ACHN (cell line): ENCODE measurements at regions not wholly inside any gene's neighbourhood (a gene's known extent, or its start where the extent isn't known, plus 50 kb on each side); places are given as distances from the start of the nearest gene placed in this dataset.

Source experiments
- DNase-seq: peaks from one replicate; pipeline ENCODE4 v3.0.0-alpha.2; 2015
- in situ Hi-C: cut with HindIII; loops from 2 replicates; pipeline ENCODE4 v1.10.0; 2017; ENCODE audit warnings: low sequenced_read_pairs, low pct_ligation_motif_present, low pct_unique_long_range_greater_than_20kb

DNA sequence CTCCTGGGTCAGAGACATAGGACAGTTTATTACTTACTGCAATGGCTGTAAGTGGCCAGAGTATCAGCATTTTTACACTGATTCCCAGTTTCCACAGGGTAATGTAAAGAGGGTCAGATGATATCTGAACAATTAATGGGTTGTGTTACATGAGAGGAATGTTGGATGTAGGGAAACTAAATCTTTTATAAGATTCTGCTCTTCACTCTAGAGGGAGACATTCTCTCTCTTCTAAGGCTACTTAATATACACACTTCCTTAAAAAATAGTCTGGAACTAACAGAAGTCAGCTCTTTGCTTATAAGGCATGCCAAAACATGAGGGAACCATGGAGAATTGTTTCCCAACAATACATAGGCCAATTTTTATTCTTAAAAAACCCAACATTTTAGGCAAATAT, 389.8 kb downstream of the ETNK1 start:
- DNase-seq, result no peak
- in situ Hi-C loops, result no loop called here

- in situ Hi-C loops, result no loop called here
- DNase-seq, result no peak
Observed at GRCh38 chr12:23025372-23026016, 400.5 kb downstream of the ETNK1 start.

- DNase-seq, result no peak
- in situ Hi-C loops, result no loop called here
Observed at GRCh38 chr12:23028158-23028802, 403.3 kb downstream of the ETNK1 start.

GRCh38 chr12:23029185-23029584, 404.2 kb downstream of the ETNK1 start:
- in situ Hi-C loops, result no loop called here
- DNase-seq, result no peak

- DNase-seq, result no peak
Observed at GRCh38 chr12:23039834-23040233, 414.9 kb downstream of the ETNK1 start.

GRCh38 chr12:23041774-23042173, 416.8 kb downstream of the ETNK1 start:
- DNase-seq, result no peak
- in situ Hi-C loops, result no loop called here

More at GRCh38 chr12:23039834-23040233, 414.9 kb downstream of the ETNK1 start:
- in situ Hi-C loops, result no loop called here

- in situ Hi-C loops, result no loop called here
- DNase-seq, result no peak
Observed at GRCh38 chr12:23043646-23044045, 418.7 kb downstream of the ETNK1 start.

DNA sequence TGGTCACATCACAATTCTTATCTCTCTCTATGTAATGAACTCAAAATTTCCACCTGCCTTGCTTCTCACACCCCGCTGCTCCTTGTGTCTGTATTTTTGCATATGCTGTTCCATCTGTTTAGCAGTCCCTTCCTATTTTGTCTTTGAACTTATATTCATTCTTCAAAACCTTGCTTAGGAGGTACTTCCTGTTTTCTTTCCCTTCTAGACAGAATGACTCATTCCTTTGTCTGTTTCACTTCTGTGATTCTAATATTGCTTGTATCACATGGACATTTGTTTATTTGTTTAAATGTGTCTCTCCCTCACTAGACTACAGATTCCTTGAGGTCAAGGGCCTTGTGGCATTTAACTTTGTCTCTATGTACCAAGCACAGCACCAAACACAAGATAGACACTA, 424.2 kb downstream of the ETNK1 start:
- no peak for DNase-seq
- in situ Hi-C loops, result no loop called here

DNA sequence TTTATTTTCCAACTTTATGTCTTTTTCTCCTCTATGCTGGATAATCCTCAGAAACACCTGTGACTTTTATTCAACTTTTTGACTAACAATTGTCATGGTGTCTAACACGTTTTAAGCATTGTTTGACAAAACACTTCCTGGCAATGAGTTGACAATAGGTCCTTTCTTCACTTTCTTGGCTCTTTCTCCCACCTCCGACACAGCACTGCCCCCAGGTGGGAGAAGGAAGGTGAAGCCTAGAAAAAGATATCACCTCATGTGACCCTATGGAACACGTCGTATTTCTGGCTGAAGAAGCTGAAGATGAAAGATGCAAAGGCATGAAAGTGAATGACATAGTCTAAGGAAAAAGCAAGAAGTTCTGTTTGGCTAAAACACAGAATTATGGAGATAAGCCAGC, 430.0 kb downstream of the ETNK1 start:
- peak; percentile 47 for DNase-seq

GRCh38 chr12:23057571-23057970, 432.6 kb downstream of the ETNK1 start:
- in situ Hi-C loops, result no loop called here
- DNase-seq, result no peak

More for the DNA sequence above, 430.0 kb downstream of the ETNK1 start:
- in situ Hi-C loops, result no loop called here

GRCh38 chr12:23060161-23060560, 435.2 kb downstream of the ETNK1 start:
- no peak for DNase-seq
- in situ Hi-C loops, result no loop called here

DNA sequence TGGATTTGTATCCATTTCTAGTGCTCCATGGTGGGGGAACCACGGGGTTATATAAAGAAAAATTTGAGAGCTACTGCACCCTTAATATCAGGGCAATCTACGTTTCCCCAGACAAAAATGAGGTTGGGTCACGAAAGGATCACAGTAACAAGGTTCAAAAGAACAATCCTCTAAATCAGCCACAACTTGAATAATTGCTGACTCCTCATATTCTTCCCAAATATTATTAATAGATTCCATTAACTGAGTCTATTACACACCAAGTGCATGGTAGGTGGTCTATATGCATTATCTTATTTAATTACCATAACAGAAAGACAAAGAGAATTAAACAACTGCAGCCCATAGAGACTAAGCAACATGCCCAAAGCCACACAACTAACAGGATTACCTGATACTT, 438.2 kb downstream of the ETNK1 start:
- DNase-seq, result no peak
- in situ Hi-C loops, result no loop called here

- no peak for DNase-seq
- in situ Hi-C loops, result no loop called here
Observed at GRCh38 chr12:23066095-23066494, 441.1 kb downstream of the ETNK1 start.

DNA sequence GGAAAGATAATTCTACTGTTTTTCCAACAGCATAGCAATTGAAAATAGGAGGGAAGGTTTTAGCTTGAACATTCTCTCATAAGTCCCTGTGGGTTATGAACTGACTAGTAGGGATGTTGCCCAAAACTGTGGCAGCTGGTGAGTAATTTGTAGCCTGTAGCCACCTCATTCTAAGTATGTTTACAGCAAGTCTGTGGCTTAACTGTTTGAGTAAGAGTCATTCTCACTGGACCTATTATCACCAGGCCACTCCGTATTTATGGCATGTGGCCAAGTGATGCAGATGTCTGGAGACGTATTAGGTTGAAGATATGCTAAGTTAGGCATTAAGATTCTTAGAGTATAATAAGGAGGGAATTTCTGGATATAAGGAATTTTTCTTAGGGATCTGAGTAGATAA, 458.3 kb downstream of the ETNK1 start:
- DNase-seq, result peak; percentile 5
- in situ Hi-C loops, result no loop called here

DNA sequence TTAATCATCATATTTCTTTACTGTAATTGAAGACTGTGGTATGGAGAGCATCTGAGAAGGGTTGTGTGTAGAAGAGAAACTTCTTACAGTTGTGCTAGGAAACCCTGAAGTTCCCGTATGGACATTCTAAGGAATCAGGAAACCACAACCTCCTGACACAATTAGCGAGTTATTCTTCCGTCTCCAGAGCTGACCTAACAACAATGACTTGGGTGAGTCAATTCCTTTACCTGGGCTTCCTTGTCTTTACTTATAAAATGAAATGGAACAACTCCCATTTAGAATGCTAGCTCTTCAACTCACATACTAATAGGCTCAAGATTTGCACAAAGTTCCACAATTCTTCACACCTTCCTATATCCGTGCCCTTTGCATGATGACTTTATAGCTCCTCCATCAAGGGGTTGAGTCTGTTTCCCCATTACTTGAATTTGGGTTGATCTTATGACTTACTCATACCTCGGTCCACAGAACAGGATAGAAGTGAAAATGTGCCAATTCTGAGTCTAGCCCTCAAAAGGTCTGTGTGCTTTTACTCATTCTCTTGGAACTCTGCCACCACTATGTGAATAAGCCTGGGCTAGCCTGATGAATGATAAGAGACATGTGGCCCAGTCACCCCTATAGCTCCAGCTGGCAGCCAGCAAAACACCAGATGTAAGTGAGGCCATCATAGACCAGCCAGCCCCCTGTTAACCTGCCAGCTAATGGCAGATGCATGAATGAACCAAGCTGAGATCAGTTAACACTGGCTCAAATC, 459.4 kb downstream of the ETNK1 start:
- in situ Hi-C loops, result no loop called here
- peak; percentile 76 for DNase-seq

GRCh38 chr12:23088594-23088993, 463.6 kb downstream of the ETNK1 start:
- no peak for DNase-seq
- in situ Hi-C loops, result no loop called here

DNA sequence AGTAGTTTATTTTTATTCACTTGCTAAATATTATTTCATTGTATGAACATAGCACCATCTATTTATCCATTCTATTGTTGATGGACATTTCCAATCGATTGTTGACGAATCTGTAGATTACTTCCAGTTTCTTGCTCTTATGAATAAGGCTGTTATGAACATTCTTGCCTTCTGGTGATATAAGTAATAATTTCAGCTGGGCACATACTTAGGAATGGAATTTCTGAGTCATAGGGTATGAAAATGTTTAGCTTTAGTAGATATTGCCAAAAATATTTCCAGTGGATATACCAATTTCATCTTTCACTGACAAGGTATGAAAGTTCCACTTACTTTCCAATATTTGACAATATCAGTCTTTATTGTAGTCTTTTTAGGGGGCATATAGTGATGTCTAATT, 468.5 kb downstream of the ETNK1 start:
- in situ Hi-C loops, result no loop called here
- DNase-seq, result no peak

GRCh38 chr12:23096321-23096720, 471.4 kb downstream of the ETNK1 start:
- in situ Hi-C loops, result no loop called here
- no peak for DNase-seq

DNA sequence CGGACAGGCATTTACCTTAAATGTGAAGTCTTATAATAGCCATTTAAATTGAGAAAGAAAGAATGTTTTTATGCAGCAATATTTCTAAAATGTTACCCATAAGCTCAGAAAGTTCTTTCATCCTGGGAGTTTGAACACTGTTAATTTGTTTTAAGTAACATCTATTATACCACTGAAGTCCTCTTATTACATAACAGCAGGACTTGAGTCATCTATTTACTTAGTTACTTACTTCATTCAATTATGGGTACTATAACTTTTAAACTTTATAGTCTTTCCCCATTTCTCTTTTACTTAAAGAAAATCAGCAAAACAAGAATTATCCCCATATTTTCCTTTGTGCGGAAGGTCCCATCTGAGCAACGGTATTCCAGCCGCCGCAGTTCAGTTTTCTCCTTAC, 473.1 kb downstream of the ETNK1 start:
- in situ Hi-C loops, result no loop called here
- no peak for DNase-seq

DNA sequence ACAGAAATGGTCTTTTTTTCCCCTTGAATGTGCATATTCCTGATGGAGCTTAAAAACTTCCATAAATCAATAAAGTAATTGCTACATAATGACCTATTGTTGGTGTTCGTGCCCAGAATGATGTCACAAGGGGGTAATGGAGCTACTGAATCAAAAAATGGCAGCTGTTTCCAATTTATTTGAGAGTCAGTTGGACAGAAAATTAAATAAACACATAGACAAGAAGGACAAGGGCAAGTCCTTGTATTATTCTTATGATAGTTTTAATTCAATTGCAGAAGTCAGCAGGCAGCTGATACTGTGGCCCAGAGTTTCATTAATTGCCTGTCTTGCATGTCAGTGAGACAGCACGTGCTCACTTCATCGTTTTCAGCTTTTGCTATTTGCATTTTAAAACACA, 473.5 kb downstream of the ETNK1 start:
- in situ Hi-C loops, result no loop called here
- DNase-seq, result no peak
